Mucosa of descending colon (tissue), 3 donors: ENCODE measurements at regions not wholly inside any gene's neighbourhood (a gene's known extent, or its start where the extent isn't known, plus 50 kb on each side); places are given as distances from the start of the nearest gene placed in this dataset.

ENCODE experiments used
- ATAC-seq: fragments of 200-7000 bp; cut with Tn5 transposase; one replicate; pipeline ENCODE4 v1.9.1; 2020; ENCODE audit warnings: mild to moderate bottlenecking, moderate library complexity
- DNase-seq, 3 donors: peaks; one replicate each; pipeline ENCODE4 v3.0.0-alpha.2; 2020
- H3K36me3 ChIP-seq: fragments of 200-600 bp; one replicate; pipeline ENCODE4 v1.8.0; 2021; ENCODE audit warnings: low read depth, mild to moderate bottlenecking
- H3K4me1 ChIP-seq: fragments of 200-600 bp; one replicate; pipeline ENCODE4 v1.8.0; 2021; ENCODE audit warnings: low read depth, mild to moderate bottlenecking
- H3K4me3 ChIP-seq: fragments of 200-600 bp; one replicate; pipeline ENCODE4 v1.8.0; 2021; ENCODE audit warnings: mild to moderate bottlenecking
- H3K9me3 ChIP-seq: fragments of 200-600 bp; one replicate; pipeline ENCODE4 v1.8.0; 2021; ENCODE audit warnings: mild to moderate bottlenecking
- CTCF ChIP-seq: fragments of 200-600 bp; IDR thresholded peaks from one replicate; pipeline ENCODE4 v1.8.0; 2022; ENCODE audit warnings: antibody characterized with exemption, mild to moderate bottlenecking
- intact Hi-C, 2 donors: fragments of 100-400 bp; cut with DNase I in 1 of 2; cut with micrococcal nuclease in 1 of 2; formaldehyde crosslinking; loops; one replicate each; pipeline versions ENCODE4 v1.11.0 to v1.11.1; 2022; cut with DNase I, micrococcal nuclease
- donor health status: DM: no; HTN: no; CAD: no; lungs with moderate emphysema.
- donor health status: DM: no; HTN: no; CAD: no.
- donor health status: DM: no; HTN: yes; CAD: no.

- no peaks in the 10 kb centered on the region for H3K4me1 ChIP-seq
- H3K36me3 ChIP-seq: no peaks in the 10 kb centered on the region
- ATAC-seq: no peak
- DNase-seq: peak in 1 of 3 donors; percentile 3
- intact Hi-C loops: no loop called here
- no peak for TF ChIP-seq CTCF
- no peak overlapping the region for H3K4me3 ChIP-seq
- H3K9me3 ChIP-seq: no peaks in the 10 kb centered on the region
These were observed 451.7 kb downstream of the AGTPBP1 start for GRCh38 chr9:85290019-85290418.

GRCh38 chr9:85289142-85289541 lies 452.6 kb downstream of the AGTPBP1 start:
- no peak for TF ChIP-seq CTCF
- no peak overlapping the region for H3K4me3 ChIP-seq
- no peaks in the 10 kb centered on the region for H3K4me1 ChIP-seq
- ATAC-seq (no peak), DNase-seq (no peak)
- intact Hi-C loops: no loop called here
- H3K9me3 ChIP-seq: no peaks in the 10 kb centered on the region
- H3K36me3 ChIP-seq: no peaks in the 10 kb centered on the region

- no peaks in the 10 kb centered on the region for H3K36me3 ChIP-seq
- ATAC-seq (no peak), DNase-seq (no peak)
- H3K9me3 ChIP-seq: no peaks in the 10 kb centered on the region
- H3K4me3 ChIP-seq: no peak overlapping the region
- intact Hi-C loops: no loop called here
- no peaks in the 10 kb centered on the region for H3K4me1 ChIP-seq
- no peak for TF ChIP-seq CTCF
These were observed 458.3 kb downstream of the AGTPBP1 start for GRCh38 chr9:85283421-85283820.

- ATAC-seq: no peak
- DNase-seq: no peak
- intact Hi-C loops: no loop called here
These were observed 463.0 kb downstream of the AGTPBP1 start for GRCh38 chr9:85278769-85279168.

GRCh38 chr9:85276741-85277140 lies 465.0 kb downstream of the AGTPBP1 start:
- intact Hi-C loops: no loop called here

More at GRCh38 chr9:85278769-85279168, 463.0 kb downstream of the AGTPBP1 start:
- H3K36me3 ChIP-seq: no peaks in the 10 kb centered on the region
- H3K4me3 ChIP-seq: no peak overlapping the region
- no peaks in the 10 kb centered on the region for H3K9me3 ChIP-seq
- TF ChIP-seq CTCF: no peak
- H3K4me1 ChIP-seq: no peaks in the 10 kb centered on the region

More at GRCh38 chr9:85276741-85277140, 465.0 kb downstream of the AGTPBP1 start:
- Histone ChIP-seq H3K9me3 (no peaks in the 10 kb centered on the region), H3K4me3 (no peak overlapping the region), H3K4me1 (no peaks in the 10 kb centered on the region), H3K36me3 (no peaks in the 10 kb centered on the region)
- no peak for TF ChIP-seq CTCF
- ATAC-seq (no peak), DNase-seq (no peak)
